Uterus (tissue), 3 donors: ENCODE measurements at regions not wholly inside any gene's neighbourhood (a gene's known extent, or its start where the extent isn't known, plus 50 kb on each side); places are given as distances from the start of the nearest gene placed in this dataset.

Source experiments
- DNase-seq, 2 donors: peaks; one replicate each; pipeline ENCODE4 v3.0.0-alpha.2; 2019 to 2020
- H3K27ac ChIP-seq, 2 donors: fragments of 200-600 bp; sonication (generic); 1 replicate in 1 of 2; 2 replicates in 1 of 2; pipeline ENCODE4 v1.5.1; 2016 to 2018
- H3K27me3 ChIP-seq, 2 donors: fragments of 200-600 bp; sonication (generic); one replicate each; pipeline ENCODE4 v1.5.1; 2018 to 2019; ENCODE audit warnings: control low read depth in 1 of 2
- H3K36me3 ChIP-seq, 2 donors: fragments of 200-600 bp; sonication (generic); one replicate each; pipeline ENCODE4 v1.5.1; 2019; ENCODE audit warnings: control low read depth in 1 of 2
- H3K4me1 ChIP-seq, 2 donors: fragments of 200-600 bp; sonication (generic); one replicate each; pipeline ENCODE4 v1.5.1; 2018 to 2019; ENCODE audit warnings: control low read depth in 1 of 2
- H3K4me3 ChIP-seq, 2 donors: fragments of 200-600 bp; sonication (generic); 1 replicate in 1 of 2; 2 replicates in 1 of 2; pipeline ENCODE4 v1.5.1; 2018 to 2019; ENCODE audit warnings: mild to moderate bottlenecking in 1 of 2
- H3K9me3 ChIP-seq, 2 donors: fragments of 200-600 bp; sonication (generic); one replicate each; pipeline ENCODE4 v1.5.1; 2019; ENCODE audit warnings: control low read depth in 1 of 2
- CTCF ChIP-seq, 4 experiments: fragments of 200-600 bp in 2 of 4; fragments of 450-650 bp in 2 of 4; sonication (generic) in 2 of 4; IDR thresholded peaks; one replicate each; pipeline ENCODE4 v1.5.1; 2016 to 2019; ENCODE audit warnings: antibody characterized with exemption in 4 of 4, mild to moderate bottlenecking in 2 of 4, moderate library complexity in 1 of 4
- POLR2A ChIP-seq, 2 donors: fragments of 450-650 bp; IDR thresholded peaks; one replicate each; pipeline ENCODE4 v1.6.1; 2016; ENCODE audit warnings: antibody characterized with exemption in 2 of 2, mild to moderate bottlenecking in 1 of 2, moderate library complexity in 1 of 2
- intact Hi-C: fragments of 100-400 bp; cut with DNase I; formaldehyde crosslinking; loops from one replicate; pipeline ENCODE4 v1.15.1; 2023; ENCODE audit warnings: low total_unique reads
- donor health status: DM: yes; HTN: yes; CAD: no.

- Histone ChIP-seq H3K4me1 (no peaks in the 10 kb centered on the region), H3K36me3 (no peaks in the 10 kb centered on the region), H3K27me3 (no peaks in the 10 kb centered on the region), H3K4me3 (no peak overlapping the region), H3K27ac (no peak overlapping the region), H3K9me3 (no peaks in the 10 kb centered on the region)
- intact Hi-C loops, result loop anchor here (5.0 kb wide), 1 partner anchor 584 kb away; no protein-coding TSS in a partner anchor
- TF ChIP-seq CTCF (IDR thresholded peaks at IDR 0.05) (no peak), POLR2A (IDR thresholded peaks at IDR 0.05) (no peak)
- peak in 1 of 2 donors; percentile 5 for DNase-seq
Measured at GRCh38 chr3:14256046-14256445, 77.4 kb downstream of the LSM3 start.

- intact Hi-C loops, result loop anchor here (5.0 kb wide), 1 partner anchor 584 kb away; no protein-coding TSS in a partner anchor
- DNase-seq, result peak in 1 of 2 donors; percentile 11
- TF ChIP-seq POLR2A (IDR thresholded peaks at IDR 0.05), result no peak
- no peak for TF ChIP-seq CTCF (IDR thresholded peaks at IDR 0.05)
Measured at GRCh38 chr3:14256561-14257342, 78.1 kb downstream of the LSM3 start.

GRCh38 chr3:14258906-14259904 lies 80.6 kb downstream of the LSM3 start:
- peak in 1 of 2 donors; percentile 4 for DNase-seq

More at GRCh38 chr3:14256561-14257342, 78.1 kb downstream of the LSM3 start:
- Histone ChIP-seq H3K4me3 (no peak overlapping the region), H3K27ac (no peak overlapping the region), H3K27me3 (no peaks in the 10 kb centered on the region), H3K9me3 (no peaks in the 10 kb centered on the region), H3K36me3 (no peaks in the 10 kb centered on the region), H3K4me1 (no peaks in the 10 kb centered on the region)

GRCh38 chr3:14260463-14260862 lies 81.8 kb downstream of the LSM3 start:
- no peak for DNase-seq
- intact Hi-C loops, result loop anchor here (5.0 kb wide), 1 partner anchor 207 kb away; no protein-coding TSS in a partner anchor

More at GRCh38 chr3:14258906-14259904, 80.6 kb downstream of the LSM3 start:
- Histone ChIP-seq H3K36me3 (no peaks in the 10 kb centered on the region), H3K9me3 (no peaks in the 10 kb centered on the region), H3K4me1 (no peaks in the 10 kb centered on the region), H3K27ac (no peak overlapping the region), H3K27me3 (no peaks in the 10 kb centered on the region), H3K4me3 (no peak overlapping the region)
- intact Hi-C loops, result loop anchor here (5.0 kb wide), 1 partner anchor 587 kb away; no protein-coding TSS in a partner anchor
- TF ChIP-seq POLR2A (IDR thresholded peaks at IDR 0.05) (no peak), CTCF (IDR thresholded peaks at IDR 0.05) (no peak)

More at GRCh38 chr3:14260463-14260862, 81.8 kb downstream of the LSM3 start:
- no peaks in the 10 kb centered on the region for H3K36me3 ChIP-seq
- H3K9me3 ChIP-seq, result no peaks in the 10 kb centered on the region
- TF ChIP-seq CTCF (IDR thresholded peaks at IDR 0.05) (no peak), POLR2A (IDR thresholded peaks at IDR 0.05) (no peak)
- H3K4me1 ChIP-seq, result peaks cover 0 to 2% of the 10 kb centered on the region in 2 donors
- no peaks in the 10 kb centered on the region for H3K27me3 ChIP-seq
- H3K27ac ChIP-seq, result no peak overlapping the region
- H3K4me3 ChIP-seq, result no peak overlapping the region
